DMS 273 (cell line): ENCODE measurements at regions not wholly inside any gene's neighbourhood (a gene's known extent, or its start where the extent isn't known, plus 50 kb on each side); places are given as distances from the start of the nearest gene placed in this dataset.

Experiments
- DNase-seq: peaks from one replicate; lab custom pipeline; 2025; ENCODE audit not compliant: unreplicated experiment; lab: John Stamatoyannopoulos, UW

DNA sequence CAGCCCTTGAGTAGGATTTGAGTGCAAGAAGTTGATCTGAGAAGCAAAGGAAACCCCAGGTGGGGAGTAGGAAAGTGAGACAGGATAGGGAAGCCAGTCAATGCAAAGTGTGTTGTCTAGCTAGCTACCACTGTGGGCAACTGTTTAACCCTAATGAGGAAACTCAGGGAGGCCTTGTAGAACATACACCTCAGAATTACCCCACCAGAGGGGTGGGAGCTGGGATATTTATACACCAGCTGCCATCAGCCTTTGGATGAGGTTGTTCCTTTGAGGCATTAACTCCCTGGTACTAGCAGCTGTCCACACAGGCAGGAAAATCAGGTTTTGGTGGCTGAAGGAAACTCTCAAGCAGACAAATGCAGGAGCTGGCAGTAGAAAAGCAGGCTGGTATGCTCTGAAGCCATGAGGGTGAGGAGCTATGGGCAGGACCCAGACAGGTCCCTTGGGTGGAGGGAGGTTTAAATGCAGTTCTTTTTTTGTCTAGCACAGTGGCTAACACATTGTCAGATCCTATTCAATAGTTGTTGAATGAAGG lies 60.1 kb upstream of the ARID5B start:
- DNase-seq = peak; percentile 4

- no peak for DNase-seq
These were observed 58.6 kb upstream of the ARID5B start for GRCh38 chr10:61842755-61843497.

DNA sequence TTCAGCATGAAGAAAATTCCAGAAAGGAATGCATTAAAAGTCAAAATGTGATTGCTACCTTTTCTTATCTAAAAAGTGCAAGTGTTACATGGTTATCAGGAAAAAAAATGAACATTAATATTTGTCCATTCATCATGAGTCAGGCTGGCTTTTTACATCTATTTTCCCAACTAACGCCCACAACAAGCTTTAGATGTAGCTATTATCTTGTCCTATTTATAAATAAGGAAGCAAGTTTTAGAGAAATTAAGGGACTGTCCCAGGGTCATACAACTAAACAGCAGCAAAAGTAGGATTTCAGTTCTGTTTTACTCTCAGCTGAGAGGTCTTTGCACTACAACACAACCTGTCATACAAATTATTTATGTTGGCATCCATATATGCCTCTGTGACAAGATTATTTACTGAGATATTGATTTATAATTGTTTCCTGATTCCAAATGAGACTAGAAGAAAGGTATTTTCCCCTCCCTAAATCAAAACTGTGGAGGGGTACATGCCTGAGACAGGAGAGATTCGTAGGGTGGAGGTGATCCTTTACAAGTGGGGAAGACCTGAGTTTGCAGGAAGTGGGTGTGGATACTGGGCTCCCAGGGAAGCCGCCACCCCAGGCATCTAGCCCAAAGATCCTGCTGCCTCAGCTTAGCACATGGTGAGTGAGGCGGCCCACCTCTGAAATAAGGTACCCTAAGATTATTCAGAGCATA lies 57.2 kb upstream of the ARID5B start:
- DNase-seq = no peak

- no peak for DNase-seq
These were observed 56.1 kb upstream of the ARID5B start for GRCh38 chr10:61845196-61845949.

GRCh38 chr10:61845950-61846268 lies 55.6 kb upstream of the ARID5B start:
- DNase-seq = no peak

DNA sequence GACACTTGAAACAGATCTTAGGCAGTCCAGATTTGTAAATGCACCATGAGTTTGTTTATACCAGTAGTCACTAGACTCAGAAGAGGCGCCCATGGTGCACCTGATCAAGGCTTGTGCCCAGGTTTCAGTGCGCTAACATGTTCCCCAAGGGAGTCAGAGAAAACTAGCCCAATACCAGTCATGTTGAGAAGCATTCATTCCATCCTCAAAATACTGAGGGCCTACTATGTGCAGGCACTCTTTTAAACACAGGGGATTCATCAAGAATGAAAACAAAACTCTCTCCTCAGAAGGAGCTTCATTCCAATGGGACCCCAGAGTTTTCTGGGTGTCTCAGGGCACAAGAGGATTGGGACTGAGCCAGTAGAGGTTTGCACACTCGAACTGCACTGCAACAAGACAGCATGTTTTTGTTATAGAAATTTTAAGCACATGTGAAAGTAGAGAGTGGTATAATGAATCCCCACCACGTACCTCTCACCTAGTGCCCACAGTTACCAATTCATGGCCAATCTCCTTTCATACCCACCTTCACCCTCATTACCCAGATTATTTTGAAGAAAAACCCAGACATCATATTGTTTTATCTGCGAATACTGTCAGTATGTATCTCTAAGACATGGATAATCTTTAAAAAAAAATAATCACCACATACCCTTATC lies 55.0 kb upstream of the ARID5B start:
- no peak for DNase-seq

GRCh38 chr10:61847087-61847486 lies 54.4 kb upstream of the ARID5B start:
- DNase-seq = no peak

DNA sequence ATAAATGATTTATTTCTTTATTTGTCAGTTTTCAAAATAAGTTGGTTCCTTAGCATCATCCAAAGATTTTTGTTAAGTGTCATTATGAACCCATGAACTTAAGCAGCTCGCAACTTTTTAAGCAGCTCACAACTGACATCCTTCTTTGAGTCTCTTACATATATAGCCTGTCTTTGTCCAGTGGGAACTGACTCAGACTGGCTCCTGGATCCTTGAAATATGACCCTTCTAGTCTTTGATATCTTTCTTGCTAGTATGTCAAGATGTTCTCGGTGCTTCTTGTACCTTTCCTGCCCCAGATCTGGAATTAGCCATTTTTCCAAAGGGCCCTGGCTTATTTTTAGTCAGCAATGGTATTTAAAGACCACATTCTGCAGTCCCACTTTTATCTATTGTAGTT lies 53.9 kb upstream of the ARID5B start:
- DNase-seq = no peak

DNA sequence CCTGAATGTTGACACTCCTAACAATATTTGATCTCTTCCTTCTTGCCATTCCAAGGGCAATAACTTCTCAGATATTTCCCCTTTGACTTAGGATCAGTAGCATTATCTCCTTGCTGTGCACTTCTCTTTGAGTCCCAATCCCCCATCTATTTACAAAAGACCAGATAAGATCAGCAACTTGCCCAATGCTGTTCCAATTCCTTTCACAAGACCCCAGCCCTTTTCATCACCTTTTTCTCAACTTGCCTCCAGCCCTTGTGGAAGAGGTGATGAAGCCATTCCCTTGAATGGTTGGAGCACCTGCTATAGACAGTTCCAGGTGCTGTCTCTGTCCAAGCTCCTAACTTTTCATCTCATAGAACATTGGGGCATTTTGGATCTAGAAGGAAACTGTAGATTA lies 51.1 kb upstream of the ARID5B start:
- no peak for DNase-seq
